H1 (cell line): ENCODE measurements at regions not wholly inside any gene's neighbourhood (a gene's known extent, or its start where the extent isn't known, plus 50 kb on each side); places are given as distances from the start of the nearest gene placed in this dataset.

Experiments used
- CTCF ChIA-PET: fragments of 300-600 bp; sonication (Branson Sonifier 250); formaldehyde crosslinking; loops from one replicate; lab custom pipeline; 2021; ENCODE audit not compliant: partially characterized antibody; lab: Charles Lee
- POLR2A ChIA-PET: fragments of 300-600 bp; sonication (Branson Sonifier 250); formaldehyde crosslinking; loops from one replicate; lab custom pipeline; 2021; ENCODE audit warnings: inconsistent platforms; ENCODE audit not compliant: partially characterized antibody; lab: Charles Lee
- DNase-seq, 2 experiments: peaks; one replicate each; pipeline versions ENCODE4 v3.0.0 to v3.0.0-alpha.2; 2010 to 2022; ENCODE audit warnings: low spot score in 2 of 2, low read depth in 1 of 2, mixed read lengths in 1 of 2
- FAIRE-seq: peaks from 2 replicates; lab custom pipeline; 2011; peaks lifted over from hg19 to GRCh38; lab: Jason Lieb, UNC
- H2AFZ ChIP-seq: 2 replicates; pipeline ENCODE4 v1.8.1; 2012; ENCODE audit warnings: low read length, inconsistent platforms
- H2AK5ac ChIP-seq: 2 replicates; pipeline ENCODE4 v1.6.1; 2013; ENCODE audit warnings: low read depth, low read length
- H2BK120ac ChIP-seq: replicated peaks from 2 replicates; pipeline ENCODE3; 2013; ENCODE audit warnings: low read depth, low read length, inconsistent platforms
- H2BK12ac ChIP-seq: 2 replicates; pipeline ENCODE4 v1.6.1; 2013; ENCODE audit warnings: low read depth, low read length
- H2BK15ac ChIP-seq: 2 replicates; pipeline ENCODE4 v1.6.1; 2013; ENCODE audit warnings: low read length
- H2BK20ac ChIP-seq: 2 replicates; pipeline ENCODE4 v1.6.1; 2013; ENCODE audit warnings: low read length
- H2BK5ac ChIP-seq: 2 replicates; pipeline ENCODE4 v1.6.1; 2013; ENCODE audit warnings: low read depth, low read length
- H3K14ac ChIP-seq: 2 replicates; pipeline ENCODE4 v1.6.1; 2013; ENCODE audit warnings: inconsistent platforms; ENCODE audit not compliant: insufficient read length
- H3K18ac ChIP-seq: 2 replicates; pipeline ENCODE4 v1.6.1; 2013; ENCODE audit warnings: low read length; ENCODE audit errors: extremely low read depth
- H3K23ac ChIP-seq: 2 replicates; pipeline ENCODE4 v1.6.1; 2013; ENCODE audit warnings: inconsistent platforms; ENCODE audit not compliant: insufficient read length
- H3K23me2 ChIP-seq: 2 replicates; pipeline ENCODE4 v1.6.1; 2013; ENCODE audit warnings: low read depth, low read length
- H3K27ac ChIP-seq: 2 replicates; pipeline ENCODE4 v1.6.1; 2011; ENCODE audit warnings: low read depth, low read length, inconsistent platforms
- H3K27me3 ChIP-seq, 4 experiments: replicated peaks in 1 of 4; 1 replicate in 1 of 4; 2 replicates in 3 of 4; pipeline versions ENCODE4 v1.6.1 to v1.8.1; 2011 to 2013; ENCODE audit warnings: low read length in 3 of 4, mild to moderate bottlenecking in 3 of 4, inconsistent platforms in 2 of 4, mixed read lengths in 2 of 4, moderate library complexity in 1 of 4; ENCODE audit not compliant: control insufficient read depth in 3 of 4, insufficient read depth in 3 of 4; ENCODE audit errors: extremely low read depth in 1 of 4
- H3K36me3 ChIP-seq, 4 experiments: 2 replicates each; pipeline versions ENCODE4 v1.6.1 to v1.8.1; 2011 to 2013; ENCODE audit warnings: mild to moderate bottlenecking in 4 of 4, low read length in 3 of 4, moderate library complexity in 2 of 4, control low read depth in 1 of 4, inconsistent platforms in 1 of 4; ENCODE audit not compliant: insufficient read depth in 4 of 4, control insufficient read depth in 2 of 4
- H3K4ac ChIP-seq: replicated peaks from 2 replicates; pipeline ENCODE3; 2013; ENCODE audit warnings: low read length, low read depth, mixed read lengths, inconsistent platforms; ENCODE audit not compliant: insufficient read length
- H3K4me1 ChIP-seq, 4 experiments: replicated peaks in 1 of 4; 1 replicate in 1 of 4; 2 replicates in 3 of 4; pipeline versions ENCODE4 v1.6.1 to v1.8.1; 2011 to 2013; ENCODE audit warnings: low read length in 3 of 4, inconsistent platforms in 2 of 4, mixed read lengths in 1 of 4; ENCODE audit not compliant: insufficient read depth in 4 of 4, control insufficient read depth in 3 of 4
- H3K4me2 ChIP-seq, 2 experiments: 2 replicates each; pipeline versions ENCODE4 v1.6.1 to v1.8.1; 2011 to 2013; ENCODE audit warnings: low read depth in 2 of 2, low read length in 2 of 2, control low read depth in 1 of 2, inconsistent platforms in 1 of 2, mild to moderate bottlenecking in 1 of 2; ENCODE audit not compliant: insufficient read depth in 1 of 2
- H3K4me3 ChIP-seq, 4 experiments: fragments of 200-600, 300-600 bp in 1 of 4; sonication (generic), shearing (Covaris generic), sonication (Bioruptor Twin) in 1 of 4; 2 replicates each; pipeline versions ENCODE4 v1.5.1 to v1.8.1; 2011 to 2016; ENCODE audit warnings: low read length in 4 of 4, low read depth in 3 of 4, control low read depth in 2 of 4, inconsistent platforms in 2 of 4, mild to moderate bottlenecking in 2 of 4, mixed read lengths in 1 of 4, moderate library complexity in 1 of 4; ENCODE audit not compliant: insufficient read depth in 2 of 4; ENCODE audit errors: extremely low read depth in 1 of 4
- H3K56ac ChIP-seq: replicated peaks from 2 replicates; pipeline ENCODE3; 2013; ENCODE audit warnings: low read depth, mild to moderate bottlenecking, mixed read lengths, low read length, inconsistent platforms; ENCODE audit not compliant: insufficient read length
- H3K79me1 ChIP-seq: 2 replicates; pipeline ENCODE4 v1.6.1; 2013; ENCODE audit warnings: low read depth, low read length, control low read depth
- H3K79me2 ChIP-seq, 2 experiments: 2 replicates each; pipeline versions ENCODE4 v1.6.1 to v1.8.1; 2012 to 2013; ENCODE audit warnings: low read length in 2 of 2, mild to moderate bottlenecking in 2 of 2, inconsistent platforms in 1 of 2; ENCODE audit not compliant: insufficient read depth in 2 of 2, control insufficient read depth in 1 of 2
- H3K9ac ChIP-seq, 4 experiments: replicated peaks in 1 of 4; 1 replicate in 1 of 4; 2 replicates in 3 of 4; pipeline versions ENCODE4 v1.6.1 to v1.8.1; 2011 to 2013; ENCODE audit warnings: low read depth in 3 of 4, low read length in 3 of 4, control low read depth in 2 of 4, mild to moderate bottlenecking in 2 of 4, moderate library complexity in 2 of 4, inconsistent platforms in 1 of 4; ENCODE audit errors: extremely low read depth in 1 of 4
- H3K9me3 ChIP-seq, 2 experiments: 2 replicates each; pipeline versions ENCODE4 v1.6.1 to v1.8.1; 2012 to 2013; ENCODE audit warnings: mild to moderate bottlenecking in 2 of 2, moderate library complexity in 2 of 2, control low read depth in 1 of 2, inconsistent platforms in 1 of 2, low read depth in 1 of 2, low read length in 1 of 2, mixed read lengths in 1 of 2; ENCODE audit not compliant: insufficient read depth in 2 of 2
- H4K20me1 ChIP-seq, 2 experiments: replicated peaks in 1 of 2; 2 replicates each; pipeline versions ENCODE3 to v1.8.1; 2011 to 2013; ENCODE audit warnings: inconsistent platforms in 2 of 2, low read length in 2 of 2, mild to moderate bottlenecking in 1 of 2; ENCODE audit not compliant: insufficient read depth in 2 of 2, control insufficient read depth in 1 of 2
- H4K5ac ChIP-seq: 2 replicates; pipeline ENCODE4 v1.6.1; 2013; ENCODE audit warnings: low read length, low read depth, mixed read lengths, inconsistent platforms; ENCODE audit not compliant: insufficient read length
- H4K8ac ChIP-seq: 2 replicates; pipeline ENCODE4 v1.8.0; 2013; ENCODE audit warnings: mild to moderate bottlenecking, moderate library complexity, low read length, inconsistent platforms; ENCODE audit not compliant: insufficient read depth; ENCODE audit errors: extremely low read depth
- H4K91ac ChIP-seq: replicated peaks from 2 replicates; pipeline ENCODE3; 2013; ENCODE audit warnings: low read length, mixed read lengths, inconsistent platforms; ENCODE audit not compliant: insufficient read length
- CHD1 ChIP-seq: IDR thresholded peaks from 2 replicates; pipeline ENCODE4 v1.6.1; 2012; ENCODE audit warnings: low read depth, low read length, improper control_type of control experiment
- CREB1 ChIP-seq: IDR thresholded peaks from 2 replicates; pipeline ENCODE4 v1.6.1; 2012; ENCODE audit warnings: inconsistent platforms
- RNF2 ChIP-seq: fragments of 200-900, 300-1000 bp; sonication (generic); IDR thresholded peaks from 2 replicates; pipeline ENCODE4 v1.7.1; 2016; ENCODE audit warnings: borderline replicate concordance, low read depth, mild to moderate bottlenecking, antibody characterized with exemption, low read length; ENCODE audit not compliant: poor library complexity, severe bottlenecking; ENCODE audit errors: missing control alignments
- WGBS, 2 experiments: shearing (Covaris generic) in 1 of 2; methylation state at CpG; one replicate each; pipeline versions ENCODE4 v1.1.6 to v1.1.7; 2013 to 2015; ENCODE audit warnings: low lambda C conversion rate in 2 of 2, mixed read lengths in 2 of 2, inconsistent platforms in 1 of 2, low coverage in 1 of 2, missing lambda C conversion rate in 1 of 2; ENCODE audit not compliant: insufficient replicate concordance in 2 of 2, insufficient coverage in 1 of 2, insufficient read length in 1 of 2; ENCODE audit errors: extremely low coverage in 1 of 2, missing lambda C conversion rate in 1 of 2; 5-methylcytosine and 5-hydroxymethylcytosine counted together

GRCh38 chr5:158471535-158471924, 612.6 kb upstream of the CLINT1 start:
- H3K9me3 ChIP-seq, result no peaks in the 10 kb centered on the region
- H4K8ac ChIP-seq, result no peak overlapping the region
- DNase-seq, result no peak
- H2AFZ ChIP-seq, result no peak overlapping the region
- no peaks in the 10 kb centered on the region for H4K20me1 ChIP-seq
- H3K23me2 ChIP-seq, result no peaks in the 10 kb centered on the region
- no peak for FAIRE-seq
- H4K91ac ChIP-seq, result no peak overlapping the region
- H3K4me3 ChIP-seq, result no peak overlapping the region
- no peak overlapping the region for H3K14ac ChIP-seq
- H2BK20ac ChIP-seq, result no peak overlapping the region
- H3K23ac ChIP-seq, result no peak overlapping the region
- H2BK5ac ChIP-seq, result no peak overlapping the region
- no peak overlapping the region for H3K18ac ChIP-seq
- H3K9ac ChIP-seq, result no peak overlapping the region
- H3K27me3 ChIP-seq, result no peaks in the 10 kb centered on the region
- TF ChIP-seq CREB1 (no peak), CHD1 (no peak), RNF2 (no peak)
- TF ChIP-seq, all 59 proteins: peak for 0
- Histone ChIP-seq H3K79me2 (no peaks in the 10 kb centered on the region), H3K4me1 (peaks cover 0 to 5% (median 1%) of the 10 kb centered on the region in 4 experiments; a peak in 2 of 7 replicates), H3K27ac (no peak overlapping the region), H2BK12ac (no peak overlapping the region), H2AK5ac (no peak overlapping the region), H3K36me3 (no peaks in the 10 kb centered on the region), H3K4me2 (no peak overlapping the region), H3K79me1 (no peaks in the 10 kb centered on the region), H2BK15ac (no peak overlapping the region), H4K5ac (no peak overlapping the region), H3K4ac (no peak overlapping the region), H2BK120ac (no peak overlapping the region), H3K56ac (no peak overlapping the region)
- WGBS, 2 experiments, result 93% methylated on average over 2 of the region's 2 CpGs; no CpG with 5 or more reads in 1 of the 2 experiments
- CTCF ChIA-PET, result interaction anchor here (1.3 kb wide), 1 partner anchor 24 kb away, joined by 3 read pairs; no protein-coding TSS in a partner anchor
- POLR2A ChIA-PET, result no interaction called here
